Fibroblast of villous mesenchyme (primary cell): ENCODE measurements at regions not wholly inside any gene's neighbourhood (a gene's known extent, or its start where the extent isn't known, plus 50 kb on each side); places are given as distances from the start of the nearest gene placed in this dataset.

Source experiments
- DNase-seq: peaks from one replicate; pipeline ENCODE4 v3.0.0-alpha.2; 2010; ENCODE audit warnings: low read depth
- H3K4me3 ChIP-seq: 2 replicates; pipeline ENCODE4 v1.5.1; 2011; ENCODE audit warnings: low read depth, mild to moderate bottlenecking, low read length
- CTCF ChIP-seq: IDR thresholded peaks from 2 replicates; pipeline ENCODE4 v1.5.1; 2012; ENCODE audit warnings: low read depth, mild to moderate bottlenecking, low read length; ENCODE audit not compliant: insufficient read depth

- DNase-seq, result no peak
- H3K4me3 ChIP-seq, result no peak overlapping the region
- no peak for TF ChIP-seq CTCF
These were observed 85.7 kb upstream of the SGCD start for GRCh38 chr5:156241266-156241665.

- H3K4me3 ChIP-seq, result no peak overlapping the region
- no peak for TF ChIP-seq CTCF
- DNase-seq, result no peak
These were observed 81.1 kb upstream of the SGCD start for GRCh38 chr5:156245895-156246294.

GRCh38 chr5:156251076-156251475 lies 75.9 kb upstream of the SGCD start:
- no peak overlapping the region for H3K4me3 ChIP-seq
- DNase-seq, result no peak
- no peak for TF ChIP-seq CTCF

- no peak for TF ChIP-seq CTCF
- no peak overlapping the region for H3K4me3 ChIP-seq
- DNase-seq, result no peak
These were observed 73.8 kb upstream of the SGCD start for GRCh38 chr5:156253130-156253529.

GRCh38 chr5:156254196-156254595 lies 72.8 kb upstream of the SGCD start:
- no peak for DNase-seq
- no peak for TF ChIP-seq CTCF
- no peak overlapping the region for H3K4me3 ChIP-seq

GRCh38 chr5:156256642-156257041 lies 70.3 kb upstream of the SGCD start:
- no peak for DNase-seq
- TF ChIP-seq CTCF, result no peak
- no peak overlapping the region for H3K4me3 ChIP-seq

GRCh38 chr5:156258934-156259333 lies 68.0 kb upstream of the SGCD start:
- H3K4me3 ChIP-seq, result no peak overlapping the region
- no peak for DNase-seq
- TF ChIP-seq CTCF, result no peak
